Gastrocnemius medialis (tissue), 4 donors: ENCODE measurements at regions not wholly inside any gene's neighbourhood (a gene's known extent, or its start where the extent isn't known, plus 50 kb on each side); places are given as distances from the start of the nearest gene placed in this dataset.

Experiments used
- CTCF ChIP-seq, 5 experiments: fragments of 450-650 bp in 3 of 5; fragments of 200-600 bp in 2 of 5; sonication (generic) in 2 of 5; IDR thresholded peaks in 4 of 5; conservative IDR thresholded peaks in 1 of 5; 1 replicate in 4 of 5; 2 replicates in 1 of 5; pipeline ENCODE4 v1.5.1; 2016 to 2019; ENCODE audit warnings: antibody characterized with exemption in 5 of 5, mild to moderate bottlenecking in 3 of 5, moderate library complexity in 3 of 5
- POLR2A ChIP-seq, 2 donors: fragments of 450-650 bp; IDR thresholded peaks; one replicate each; pipeline ENCODE4 v1.6.1; 2017; ENCODE audit warnings: antibody characterized with exemption in 2 of 2, mild to moderate bottlenecking in 2 of 2, moderate library complexity in 2 of 2

DNA sequence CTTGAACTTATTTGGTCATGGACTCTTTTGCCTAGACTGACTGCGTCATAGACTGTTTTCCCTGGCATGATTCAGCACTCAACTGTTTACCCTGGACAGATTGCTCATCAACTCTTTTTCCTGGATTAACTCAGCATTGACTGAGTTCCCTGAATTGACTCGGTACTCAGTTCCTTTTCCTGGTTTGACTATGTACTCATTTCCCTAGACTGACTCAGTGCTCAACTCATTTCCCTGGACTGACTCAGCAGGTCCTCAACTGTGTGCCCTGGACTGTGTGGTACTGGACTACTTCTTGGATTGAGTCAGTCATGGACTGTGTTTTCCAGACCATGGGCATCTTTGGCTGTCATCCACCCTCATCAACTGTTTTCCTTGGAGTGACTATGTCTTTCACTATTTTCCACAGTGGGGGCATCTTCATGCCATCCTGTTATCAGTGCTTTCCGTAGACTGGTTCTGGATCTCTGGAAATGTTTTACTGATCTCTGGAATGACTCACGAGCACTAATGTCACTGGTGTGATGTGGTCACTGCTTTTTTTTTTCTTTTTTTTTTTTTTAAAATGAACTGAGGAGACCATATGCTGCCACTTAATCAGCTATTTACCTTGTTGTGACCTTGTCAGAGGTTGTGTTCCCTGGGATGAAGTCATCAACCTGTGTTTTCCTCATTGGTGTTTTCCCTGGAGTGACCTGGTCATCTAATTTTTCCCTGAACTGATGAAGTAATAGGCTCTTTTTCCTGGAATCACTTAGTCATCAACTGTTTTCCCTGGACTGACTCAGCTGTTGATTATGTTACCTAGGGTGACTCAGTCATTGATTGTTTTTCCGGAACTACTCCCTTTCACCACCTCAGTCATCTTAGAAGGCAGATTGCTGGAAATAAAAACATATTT, 1225.5 kb downstream of the NLGN4Y start:
- TF ChIP-seq CTCF (IDR thresholded peaks at IDR 0.05 in 4 of 5, conservative IDR thresholded peaks at IDR 0.05 in 1 of 5) (no peak), POLR2A (IDR thresholded peaks at IDR 0.05) (no peak)
